ENCODE measurements at regions not wholly inside any gene's neighbourhood (a gene's known extent, or its start where the extent isn't known, plus 50 kb on each side); places are given as distances from the start of the nearest gene placed in this dataset.
"Not testable (repeated sequence)": the region's sequence is repeated elsewhere in the genome, so short reads cannot be mapped to it uniquely, and the experiment has no call there.

GRCh38 chr6:159425421-159425820 is 256.2 kb downstream of the FNDC1 start:
- Mint-ChIP-seq H3K4me3 (no peak overlapping the region), H3K36me3 (ENCODE audit: insufficient read depth) (no peaks in the 10 kb centered on the region), H3K4me1 (no peaks in the 10 kb centered on the region), H3K27me3 (peaks cover 64% of the 10 kb centered on the region), H3K27ac (ENCODE audit: low read depth) (no peak overlapping the region), H3K9me3 (no peaks in the 10 kb centered on the region)
- DNase-seq (ENCODE audit: low spot score in 2 of 2) (no peak), ATAC-seq (replicated peaks; ENCODE audit: extremely low read depth, poor library complexity, severe bottlenecking) (no peak)

DNA sequence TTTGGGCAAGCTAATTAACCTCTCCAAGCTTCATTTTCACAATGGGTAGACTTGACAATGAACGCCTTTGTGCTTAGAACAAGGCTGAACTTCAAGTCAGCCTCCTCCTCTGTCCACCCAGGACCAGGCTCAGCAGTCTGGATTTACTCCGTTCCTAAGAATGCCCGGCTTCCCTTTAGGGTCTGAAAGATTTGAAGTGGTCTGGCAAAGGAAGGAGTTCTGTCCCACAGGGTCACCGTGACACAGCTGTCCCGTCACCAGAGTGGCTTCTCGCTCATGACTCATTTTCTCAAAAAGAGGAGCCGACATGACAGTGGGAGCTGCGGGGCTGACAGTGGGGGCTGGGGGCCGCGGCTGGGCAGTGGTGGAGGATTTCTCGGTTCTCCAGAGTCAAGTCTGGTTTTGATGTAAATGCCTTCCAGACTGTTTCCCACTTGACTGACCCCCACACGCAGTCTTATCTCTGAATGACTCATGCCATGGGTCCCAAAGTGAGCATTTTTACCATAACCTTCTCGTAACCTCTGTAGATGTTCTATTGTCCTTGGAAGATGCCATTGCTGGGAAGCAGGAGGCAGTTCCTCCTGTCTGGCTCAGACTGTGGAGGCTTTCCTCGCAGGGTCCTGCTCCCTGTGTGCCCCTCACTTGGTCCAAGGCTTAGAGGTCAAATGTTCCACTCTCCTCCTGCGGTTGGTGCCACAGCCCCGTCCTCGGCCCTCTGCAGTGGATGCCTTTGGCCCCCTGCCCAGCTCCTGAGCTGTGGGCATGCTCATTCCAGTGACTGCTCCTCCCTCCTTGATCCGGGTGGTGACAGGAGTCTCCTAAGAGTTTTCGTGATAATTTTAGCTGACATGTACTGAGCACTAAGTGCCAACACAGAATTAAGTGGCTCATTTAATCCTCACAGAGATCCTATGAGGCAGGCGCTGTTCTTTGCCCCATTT is 253.1 kb downstream of the FNDC1 start:
- Mint-ChIP-seq H3K4me3 (no peak overlapping the region), H3K36me3 (ENCODE audit: insufficient read depth) (no peaks in the 10 kb centered on the region), H3K4me1 (no peaks in the 10 kb centered on the region), H3K27ac (ENCODE audit: low read depth) (no peak overlapping the region), H3K27me3 (peaks cover 63% of the 10 kb centered on the region), H3K9me3 (no peaks in the 10 kb centered on the region)
- ATAC-seq (replicated peaks; ENCODE audit: extremely low read depth, poor library complexity, severe bottlenecking) (no peak), DNase-seq (ENCODE audit: low spot score in 2 of 2) (no peak)

DNA sequence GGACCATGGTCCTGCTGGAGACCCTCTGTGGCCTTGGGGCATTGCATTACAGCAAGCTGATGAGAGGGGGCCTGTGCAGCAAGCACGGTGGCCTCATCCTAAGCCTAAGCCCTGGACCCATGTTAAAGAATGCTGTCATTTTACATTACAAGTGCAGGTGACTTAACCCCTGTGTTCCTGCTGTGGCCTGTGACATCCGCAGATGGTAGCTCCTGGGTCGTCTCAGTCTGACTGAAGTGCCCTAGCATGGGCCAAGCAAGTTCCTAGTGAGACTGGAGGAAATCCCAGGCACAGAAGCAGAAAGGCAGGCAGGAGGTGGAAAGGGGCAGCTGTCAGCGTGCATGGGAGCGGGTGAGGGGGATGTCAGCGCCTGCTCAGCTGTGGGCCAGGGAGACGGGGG is 252.4 kb downstream of the FNDC1 start:
- H3K27ac Mint-ChIP-seq (ENCODE audit: low read depth), result no peak overlapping the region
- peaks cover 58% of the 10 kb centered on the region for H3K27me3 Mint-ChIP-seq
- no peak overlapping the region for H3K4me3 Mint-ChIP-seq
- H3K36me3 Mint-ChIP-seq (ENCODE audit: insufficient read depth), result no peaks in the 10 kb centered on the region
- DNase-seq (ENCODE audit: low spot score in 2 of 2), result no peak
- no peak for ATAC-seq (replicated peaks; ENCODE audit: extremely low read depth, poor library complexity, severe bottlenecking)
- H3K9me3 Mint-ChIP-seq, result no peaks in the 10 kb centered on the region
- no peaks in the 10 kb centered on the region for H3K4me1 Mint-ChIP-seq

GRCh38 chr6:159418997-159419396 is 249.8 kb downstream of the FNDC1 start:
- no peaks in the 10 kb centered on the region for H3K4me1 Mint-ChIP-seq
- no peak overlapping the region for H3K27ac Mint-ChIP-seq (ENCODE audit: low read depth)
- H3K27me3 Mint-ChIP-seq, result peaks cover 34% of the 10 kb centered on the region
- peaks cover 13% of the 10 kb centered on the region for H3K9me3 Mint-ChIP-seq
- H3K4me3 Mint-ChIP-seq, result no peak overlapping the region
- no peaks in the 10 kb centered on the region for H3K36me3 Mint-ChIP-seq (ENCODE audit: insufficient read depth)
- no peak for ATAC-seq (replicated peaks; ENCODE audit: extremely low read depth, poor library complexity, severe bottlenecking)
- no peak for DNase-seq (ENCODE audit: low spot score in 2 of 2)

DNA sequence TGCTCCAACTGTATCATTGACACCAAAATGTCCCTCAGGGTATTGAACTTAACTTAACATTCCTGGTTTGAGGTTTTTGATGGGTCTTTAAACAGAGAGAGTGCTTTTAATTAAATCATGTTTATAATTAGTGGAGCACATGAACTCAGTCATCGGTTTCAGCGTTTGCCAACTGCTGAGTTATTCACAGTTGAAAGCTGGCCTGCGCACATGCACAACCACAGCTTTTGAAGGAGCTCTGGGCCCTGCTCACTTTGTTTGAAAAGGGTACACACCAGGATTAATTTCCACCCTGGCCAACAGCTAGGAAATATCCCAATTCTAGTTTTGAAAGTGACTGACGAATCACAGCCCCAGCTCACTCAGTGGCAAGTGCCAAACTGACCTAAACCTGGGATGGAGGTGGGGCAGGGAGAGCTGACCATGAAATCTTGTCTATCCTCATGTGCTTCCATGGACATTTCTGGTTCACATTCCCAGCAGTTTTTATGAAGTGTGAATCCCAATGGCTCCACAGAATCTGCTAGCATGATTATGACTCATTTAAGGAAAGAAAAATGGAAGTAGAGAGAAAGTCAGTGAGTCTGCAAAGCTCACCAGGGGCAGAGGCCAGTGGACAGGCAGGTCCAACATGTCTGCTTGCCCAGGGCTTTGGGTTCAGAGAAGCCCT is 247.8 kb downstream of the FNDC1 start:
- no peaks in the 10 kb centered on the region for H3K36me3 Mint-ChIP-seq (ENCODE audit: insufficient read depth)
- H3K9me3 Mint-ChIP-seq, result peaks cover 13% of the 10 kb centered on the region
- H3K4me1 Mint-ChIP-seq, result no peaks in the 10 kb centered on the region
- no peak overlapping the region for H3K27ac Mint-ChIP-seq (ENCODE audit: low read depth)
- H3K27me3 Mint-ChIP-seq, result peaks cover 42% of the 10 kb centered on the region
- ATAC-seq (replicated peaks; ENCODE audit: extremely low read depth, poor library complexity, severe bottlenecking), result no peak
- H3K4me3 Mint-ChIP-seq, result no peak overlapping the region
- DNase-seq (ENCODE audit: low spot score in 2 of 2), result no peak

GRCh38 chr6:159415540-159415939 is 246.3 kb downstream of the FNDC1 start:
- ATAC-seq (replicated peaks; ENCODE audit: extremely low read depth, poor library complexity, severe bottlenecking) (no peak), DNase-seq (ENCODE audit: low spot score in 2 of 2) (no peak)
- no peak overlapping the region for H3K4me3 Mint-ChIP-seq
- no peak overlapping the region for H3K27ac Mint-ChIP-seq (ENCODE audit: low read depth)
- peaks cover 13% of the 10 kb centered on the region for H3K9me3 Mint-ChIP-seq
- no peaks in the 10 kb centered on the region for H3K4me1 Mint-ChIP-seq
- H3K27me3 Mint-ChIP-seq, result peaks cover 30% of the 10 kb centered on the region
- peaks cover 2% of the 10 kb centered on the region for H3K36me3 Mint-ChIP-seq (ENCODE audit: insufficient read depth)

DNA sequence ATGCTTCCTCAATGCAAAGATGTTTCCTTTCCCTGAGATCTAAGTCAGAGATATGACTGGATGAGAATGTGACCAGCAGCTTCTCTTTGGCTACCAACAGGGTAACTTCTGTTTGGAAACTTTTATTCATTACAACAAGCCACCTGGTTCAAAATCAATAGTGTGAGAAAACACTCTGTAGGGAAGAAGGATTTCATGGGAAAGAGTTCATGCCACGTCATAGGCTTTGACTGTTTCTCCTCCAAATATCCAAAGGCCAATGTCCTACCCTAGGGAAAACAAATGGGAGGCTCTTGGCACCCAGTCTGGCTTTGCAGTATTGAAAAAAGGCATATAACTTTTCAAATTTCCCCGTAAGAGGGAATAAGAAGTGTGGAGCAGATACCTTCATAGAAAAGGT is 245.5 kb downstream of the FNDC1 start:
- peaks cover 22% of the 10 kb centered on the region for H3K27me3 Mint-ChIP-seq
- H3K9me3 Mint-ChIP-seq, result peaks cover 13% of the 10 kb centered on the region
- no peak overlapping the region for H3K27ac Mint-ChIP-seq (ENCODE audit: low read depth)
- ATAC-seq (replicated peaks; ENCODE audit: extremely low read depth, poor library complexity, severe bottlenecking), result no peak
- H3K4me3 Mint-ChIP-seq, result no peak overlapping the region
- H3K36me3 Mint-ChIP-seq (ENCODE audit: insufficient read depth), result peaks cover 2% of the 10 kb centered on the region
- H3K4me1 Mint-ChIP-seq, result no peaks in the 10 kb centered on the region
- DNase-seq (ENCODE audit: low spot score in 2 of 2), result no peak

DNA sequence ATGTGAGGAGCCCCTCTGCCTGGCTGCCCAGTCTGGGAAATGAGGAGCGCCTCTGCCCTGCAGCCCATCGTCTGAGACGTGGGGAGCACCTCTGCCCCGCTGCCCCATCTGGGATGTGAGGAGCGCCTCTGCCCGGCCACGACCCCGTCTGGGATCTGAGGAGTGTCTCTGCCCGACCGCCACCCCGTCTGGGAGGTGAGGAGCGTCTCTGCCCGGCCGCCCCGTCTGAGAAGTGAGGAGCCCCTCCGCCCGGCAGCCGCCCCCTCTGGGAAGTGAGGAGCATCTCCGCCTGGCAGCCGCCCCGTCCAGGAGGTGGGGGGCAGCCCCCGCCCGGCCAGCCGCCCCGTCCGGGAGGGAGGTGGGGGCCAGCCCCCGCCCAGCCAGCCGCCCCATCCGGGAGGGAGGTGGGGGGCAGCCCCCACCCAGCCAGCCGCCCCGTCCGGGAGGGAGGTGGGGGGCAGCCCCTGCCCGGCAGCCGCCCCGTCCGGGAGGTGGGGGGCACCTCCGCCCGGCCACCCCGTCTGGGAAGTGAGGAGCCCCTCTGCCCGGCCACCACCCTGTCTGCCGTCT is 238.1 kb downstream of the FNDC1 start:
- ATAC-seq (replicated peaks; ENCODE audit: extremely low read depth, poor library complexity, severe bottlenecking); H3K36me3 Mint-ChIP-seq (ENCODE audit: insufficient read depth); H3K27me3 Mint-ChIP-seq; H3K4me1 Mint-ChIP-seq; DNase-seq (ENCODE audit: low spot score in 2 of 2); H3K4me3 Mint-ChIP-seq; H3K27ac Mint-ChIP-seq (ENCODE audit: low read depth); H3K9me3 Mint-ChIP-seq: not testable (repeated sequence)

GRCh38 chr6:159404296-159404695 is 235.1 kb downstream of the FNDC1 start:
- Mint-ChIP-seq H3K4me1 (no peaks in the 10 kb centered on the region), H3K27me3 (peaks cover 19% of the 10 kb centered on the region), H3K9me3 (no peaks in the 10 kb centered on the region), H3K36me3 (ENCODE audit: insufficient read depth) (no peaks in the 10 kb centered on the region), H3K4me3 (no peak overlapping the region), H3K27ac (ENCODE audit: low read depth) (no peak overlapping the region)
- ATAC-seq (replicated peaks; ENCODE audit: extremely low read depth, poor library complexity, severe bottlenecking), result no peak
- DNase-seq (ENCODE audit: low spot score in 2 of 2), result no peak

GRCh38 chr6:159400826-159401225 is 231.6 kb downstream of the FNDC1 start:
- Mint-ChIP-seq H3K9me3 (no peaks in the 10 kb centered on the region), H3K27me3 (peaks cover 29% of the 10 kb centered on the region), H3K4me1 (no peaks in the 10 kb centered on the region), H3K36me3 (ENCODE audit: insufficient read depth) (no peaks in the 10 kb centered on the region), H3K27ac (ENCODE audit: low read depth) (no peak overlapping the region), H3K4me3 (no peak overlapping the region)
- ATAC-seq (replicated peaks; ENCODE audit: extremely low read depth, poor library complexity, severe bottlenecking), result no peak
- DNase-seq (ENCODE audit: low spot score in 2 of 2), result no peak

DNA sequence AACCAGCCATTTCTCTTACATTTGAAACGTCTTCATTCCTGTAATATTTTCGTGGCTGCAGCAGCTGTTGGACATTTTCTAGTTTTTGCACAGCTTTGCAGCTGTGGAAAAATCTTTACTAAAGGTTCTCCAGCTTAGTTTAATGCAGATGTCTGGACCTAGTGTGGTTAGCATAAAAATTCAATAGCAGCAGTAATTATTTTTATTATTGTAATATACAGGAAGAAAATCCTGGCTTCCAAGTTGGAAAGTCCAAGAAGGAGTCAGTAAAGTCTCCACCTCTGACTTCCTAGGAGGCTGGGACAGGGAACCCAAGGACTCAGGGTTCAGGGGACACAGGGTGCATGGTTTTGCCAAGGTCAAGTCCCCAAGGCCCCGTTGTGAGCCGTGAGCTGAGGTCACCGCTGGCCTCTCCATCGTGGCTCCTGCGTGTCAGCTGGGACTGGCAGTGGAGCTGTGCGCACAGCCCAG is 230.6 kb downstream of the FNDC1 start:
- no peak overlapping the region for H3K4me3 Mint-ChIP-seq
- DNase-seq (ENCODE audit: low spot score in 2 of 2) (no peak), ATAC-seq (replicated peaks; ENCODE audit: extremely low read depth, poor library complexity, severe bottlenecking) (no peak)
- peaks cover 39% of the 10 kb centered on the region for H3K27me3 Mint-ChIP-seq
- no peaks in the 10 kb centered on the region for H3K36me3 Mint-ChIP-seq (ENCODE audit: insufficient read depth)
- H3K9me3 Mint-ChIP-seq, result no peaks in the 10 kb centered on the region
- no peak overlapping the region for H3K27ac Mint-ChIP-seq (ENCODE audit: low read depth)
- no peaks in the 10 kb centered on the region for H3K4me1 Mint-ChIP-seq

DNA sequence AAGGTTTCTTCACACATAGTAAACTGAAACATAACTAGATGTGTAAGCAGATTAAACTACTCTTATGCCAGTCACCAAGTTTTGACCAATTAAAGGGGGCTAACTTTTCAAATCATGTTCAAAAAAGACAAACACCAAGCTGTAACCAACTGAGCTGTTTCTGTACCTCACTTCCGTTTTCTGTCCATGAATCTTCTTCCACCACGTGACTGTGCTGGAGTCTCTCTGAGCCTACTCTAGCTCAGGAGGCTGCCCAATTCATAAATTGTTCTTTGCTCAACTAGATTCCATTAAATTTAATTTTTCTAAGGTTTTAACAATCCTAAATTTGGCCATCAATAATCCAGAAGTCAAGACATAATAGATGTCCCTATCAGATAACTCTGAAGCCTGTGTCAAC is 229.4 kb downstream of the FNDC1 start:
- DNase-seq (ENCODE audit: low spot score in 2 of 2), result no peak
- Mint-ChIP-seq H3K36me3 (ENCODE audit: insufficient read depth) (no peaks in the 10 kb centered on the region), H3K4me3 (no peak overlapping the region), H3K4me1 (no peaks in the 10 kb centered on the region), H3K27me3 (peaks cover 51% of the 10 kb centered on the region), H3K9me3 (no peaks in the 10 kb centered on the region), H3K27ac (ENCODE audit: low read depth) (no peak overlapping the region)
- no peak for ATAC-seq (replicated peaks; ENCODE audit: extremely low read depth, poor library complexity, severe bottlenecking)

DNA sequence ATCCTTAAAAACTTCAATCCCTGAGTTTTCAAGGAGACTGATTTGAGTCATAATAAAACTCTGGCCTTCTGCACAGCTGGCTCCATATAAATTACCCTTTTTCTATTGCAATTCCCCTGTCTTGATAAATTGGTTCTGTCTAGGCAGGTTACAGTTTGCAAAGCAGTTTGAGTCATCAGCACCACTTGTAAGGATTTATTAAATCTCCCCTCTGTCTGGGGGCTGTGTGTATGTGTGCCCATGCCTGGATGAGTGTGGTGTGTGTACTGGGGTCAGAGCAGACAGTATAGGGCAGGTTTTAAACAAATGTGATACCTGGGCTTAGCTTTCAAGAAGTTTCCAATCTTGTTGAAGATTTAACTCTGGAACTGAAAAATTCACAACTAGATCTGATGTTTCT is 228.6 kb downstream of the FNDC1 start:
- DNase-seq (ENCODE audit: low spot score in 2 of 2) (no peak), ATAC-seq (replicated peaks; ENCODE audit: extremely low read depth, poor library complexity, severe bottlenecking) (no peak)
- Mint-ChIP-seq H3K27ac (ENCODE audit: low read depth) (no peak overlapping the region), H3K27me3 (peaks cover 60% of the 10 kb centered on the region), H3K4me3 (no peak overlapping the region), H3K9me3 (no peaks in the 10 kb centered on the region), H3K36me3 (ENCODE audit: insufficient read depth) (no peaks in the 10 kb centered on the region), H3K4me1 (no peaks in the 10 kb centered on the region)

Data from central memory CD8-positive, alpha-beta T cell (primary cell).